AG04450 (cell line): ENCODE measurements at regions not wholly inside any gene's neighbourhood (a gene's known extent, or its start where the extent isn't known, plus 50 kb on each side); places are given as distances from the start of the nearest gene placed in this dataset.
"Not testable (repeated sequence)": the region's sequence is repeated elsewhere in the genome, so short reads cannot be mapped to it uniquely, and the experiment has no call there.

Experiments
- CTCF ChIA-PET: fragments of 300-600, 350-600 bp; formaldehyde crosslinking; extraction: SDS; loops from one replicate; lab custom pipeline; 2022; ENCODE audit warnings: antibody characterized with exemption, inconsistent platforms; lab: Charles Lee
- POLR2A ChIA-PET: fragments of 350-600 bp; formaldehyde crosslinking; extraction: SDS; loops from one replicate; lab custom pipeline; 2021; ENCODE audit warnings: antibody characterized with exemption, inconsistent platforms; lab: Yijun Ruan, JAX
- DNase-seq: peaks from one replicate; pipeline ENCODE4 v3.0.0-alpha.2; 2011; ENCODE audit warnings: low read depth, low spot score
- H3K27ac ChIP-seq: one replicate; pipeline ENCODE4 v1.5.1; 2012; ENCODE audit warnings: low read depth, low read length, control low read depth
- H3K27me3 ChIP-seq: one replicate; pipeline ENCODE4 v1.6.0; 2012; ENCODE audit warnings: low read length; ENCODE audit not compliant: control insufficient read depth, insufficient read depth
- H3K4me3 ChIP-seq: 2 replicates; pipeline ENCODE4 v1.5.1; 2011; ENCODE audit warnings: mild to moderate bottlenecking, low read depth, low read length, control low read depth
- H3K9me3 ChIP-seq: 2 replicates; pipeline ENCODE4 v1.5.1; 2012; ENCODE audit warnings: low read length; ENCODE audit not compliant: control insufficient read depth, insufficient read depth
- TF ChIP-seq, protein P1 (sequence below): IDR thresholded peaks from 2 replicates; pipeline ENCODE4 v1.5.1; 2011; ENCODE audit warnings: low read depth, low read length, control low read depth, inconsistent platforms

- ChIA-PET CTCF (no interaction called here), POLR2A (no interaction called here)
- H3K27me3 ChIP-seq: no peaks in the 10 kb centered on the region
- H3K27ac ChIP-seq: no peak overlapping the region
- TF ChIP-seq, protein P1, sequence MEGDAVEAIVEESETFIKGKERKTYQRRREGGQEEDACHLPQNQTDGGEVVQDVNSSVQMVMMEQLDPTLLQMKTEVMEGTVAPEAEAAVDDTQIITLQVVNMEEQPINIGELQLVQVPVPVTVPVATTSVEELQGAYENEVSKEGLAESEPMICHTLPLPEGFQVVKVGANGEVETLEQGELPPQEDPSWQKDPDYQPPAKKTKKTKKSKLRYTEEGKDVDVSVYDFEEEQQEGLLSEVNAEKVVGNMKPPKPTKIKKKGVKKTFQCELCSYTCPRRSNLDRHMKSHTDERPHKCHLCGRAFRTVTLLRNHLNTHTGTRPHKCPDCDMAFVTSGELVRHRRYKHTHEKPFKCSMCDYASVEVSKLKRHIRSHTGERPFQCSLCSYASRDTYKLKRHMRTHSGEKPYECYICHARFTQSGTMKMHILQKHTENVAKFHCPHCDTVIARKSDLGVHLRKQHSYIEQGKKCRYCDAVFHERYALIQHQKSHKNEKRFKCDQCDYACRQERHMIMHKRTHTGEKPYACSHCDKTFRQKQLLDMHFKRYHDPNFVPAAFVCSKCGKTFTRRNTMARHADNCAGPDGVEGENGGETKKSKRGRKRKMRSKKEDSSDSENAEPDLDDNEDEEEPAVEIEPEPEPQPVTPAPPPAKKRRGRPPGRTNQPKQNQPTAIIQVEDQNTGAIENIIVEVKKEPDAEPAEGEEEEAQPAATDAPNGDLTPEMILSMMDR: no peak
- no peak for DNase-seq
- H3K9me3 ChIP-seq: peaks cover 6% of the 10 kb centered on the region
- H3K4me3 ChIP-seq: no peak overlapping the region
Measured at GRCh38 chr2:77864426-77864825, 342.2 kb upstream of the LRRTM4 start.

GRCh38 chr2:77866661-77867060 is 344.5 kb upstream of the LRRTM4 start:
- ChIA-PET CTCF (no interaction called here), POLR2A (no interaction called here)
- no peak overlapping the region for H3K27ac ChIP-seq
- peaks cover 6% of the 10 kb centered on the region for H3K9me3 ChIP-seq
- no peaks in the 10 kb centered on the region for H3K27me3 ChIP-seq
- DNase-seq: no peak
- TF ChIP-seq, protein P1: no peak
- no peak overlapping the region for H3K4me3 ChIP-seq

GRCh38 chr2:77867146-77867545 is 345.0 kb upstream of the LRRTM4 start:
- DNase-seq: no peak
- H3K9me3 ChIP-seq: peaks cover 6% of the 10 kb centered on the region
- H3K27me3 ChIP-seq: no peaks in the 10 kb centered on the region
- H3K4me3 ChIP-seq: no peak overlapping the region
- TF ChIP-seq, protein P1: no peak
- no peak overlapping the region for H3K27ac ChIP-seq
- CTCF ChIA-PET: no interaction called here
- POLR2A ChIA-PET: no interaction called here

GRCh38 chr2:77873506-77873905 is 351.3 kb upstream of the LRRTM4 start:
- ChIA-PET CTCF (no interaction called here), POLR2A (no interaction called here)
- Histone ChIP-seq H3K9me3 (no peaks in the 10 kb centered on the region), H3K27ac (no peak overlapping the region), H3K27me3 (no peaks in the 10 kb centered on the region), H3K4me3 (no peak overlapping the region)
- TF ChIP-seq, protein P1: no peak
- DNase-seq: no peak

DNA sequence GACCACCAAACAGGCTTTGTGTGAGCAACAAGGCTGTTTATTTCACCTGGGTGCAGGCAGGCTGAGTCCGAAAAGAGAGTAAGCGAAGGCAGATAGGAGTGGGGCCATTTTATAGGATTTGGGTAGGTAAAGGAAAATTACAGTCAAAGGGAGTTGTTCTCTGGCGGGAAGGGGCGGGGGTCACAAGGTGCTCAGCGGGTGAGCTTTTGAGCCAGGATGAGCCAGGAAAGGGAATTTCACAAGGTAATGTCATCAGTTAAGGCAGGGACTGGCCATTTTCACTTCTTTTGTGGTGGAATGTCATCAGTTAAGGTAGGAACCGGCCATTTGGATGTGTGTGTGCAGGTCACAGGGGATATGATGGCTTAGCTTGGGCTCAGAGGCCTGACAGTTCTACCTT is 378.0 kb upstream of the LRRTM4 start:
- H3K27me3 ChIP-seq, DNase-seq, CTCF ChIA-PET, H3K9me3 ChIP-seq, H3K4me3 ChIP-seq, H3K27ac ChIP-seq, POLR2A ChIA-PET: not testable (repeated sequence)

GRCh38 chr2:77910136-77910535 is 388.0 kb upstream of the LRRTM4 start:
- no peak for DNase-seq
- ChIA-PET CTCF (no interaction called here), POLR2A (no interaction called here)
- TF ChIP-seq, protein P1: no peak
- Histone ChIP-seq H3K4me3 (no peak overlapping the region), H3K27me3 (no peaks in the 10 kb centered on the region), H3K9me3 (peaks cover 4% of the 10 kb centered on the region), H3K27ac (no peak overlapping the region)
